Fibroblast of the aortic adventitia (primary cell): ENCODE measurements at regions not wholly inside any gene's neighbourhood (a gene's known extent, or its start where the extent isn't known, plus 50 kb on each side); places are given as distances from the start of the nearest gene placed in this dataset.

Experiments
- DNase-seq: peaks from one replicate; pipeline ENCODE4 v3.0.0-alpha.2; 2010; ENCODE audit warnings: low read depth
- H3K4me3 ChIP-seq: 2 replicates; pipeline ENCODE4 v1.5.1; 2011; ENCODE audit warnings: low read depth, mild to moderate bottlenecking, control low read depth, low read length, moderate library complexity
- TF ChIP-seq, protein P1 (sequence below): IDR thresholded peaks from 2 replicates; pipeline ENCODE4 v1.5.1; 2011; ENCODE audit warnings: mild to moderate bottlenecking, low read length, control low read depth, inconsistent platforms; ENCODE audit not compliant: insufficient read depth

DNA sequence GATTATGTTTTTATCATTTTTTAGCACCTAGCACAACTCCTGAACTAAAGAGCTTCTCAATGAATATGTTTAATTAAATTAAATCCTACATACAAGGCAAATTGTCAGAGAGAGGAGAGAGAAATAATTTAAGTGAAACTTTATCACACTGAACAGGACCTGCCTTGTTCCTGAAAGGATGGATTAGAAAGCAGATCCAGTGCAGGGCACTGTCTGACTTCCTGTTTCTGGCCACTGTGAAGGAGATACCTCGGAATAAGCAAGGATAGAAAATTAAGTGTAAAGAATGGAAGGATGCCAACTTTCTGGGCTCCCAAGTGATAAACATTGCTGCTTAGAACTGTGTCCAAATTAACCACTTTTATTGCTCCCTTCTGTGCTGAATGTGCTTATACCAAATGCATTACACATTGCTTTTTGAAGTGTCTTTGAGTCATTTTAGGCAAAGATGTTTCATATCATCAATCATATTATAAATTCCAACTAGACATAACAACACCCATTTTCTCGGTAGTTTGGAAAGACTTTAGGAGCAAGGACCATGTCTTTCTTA lies 89.1 kb upstream of the SPDL1 start:
- DNase-seq: no peak
- H3K4me3 ChIP-seq: no peak overlapping the region
- TF ChIP-seq, protein P1, sequence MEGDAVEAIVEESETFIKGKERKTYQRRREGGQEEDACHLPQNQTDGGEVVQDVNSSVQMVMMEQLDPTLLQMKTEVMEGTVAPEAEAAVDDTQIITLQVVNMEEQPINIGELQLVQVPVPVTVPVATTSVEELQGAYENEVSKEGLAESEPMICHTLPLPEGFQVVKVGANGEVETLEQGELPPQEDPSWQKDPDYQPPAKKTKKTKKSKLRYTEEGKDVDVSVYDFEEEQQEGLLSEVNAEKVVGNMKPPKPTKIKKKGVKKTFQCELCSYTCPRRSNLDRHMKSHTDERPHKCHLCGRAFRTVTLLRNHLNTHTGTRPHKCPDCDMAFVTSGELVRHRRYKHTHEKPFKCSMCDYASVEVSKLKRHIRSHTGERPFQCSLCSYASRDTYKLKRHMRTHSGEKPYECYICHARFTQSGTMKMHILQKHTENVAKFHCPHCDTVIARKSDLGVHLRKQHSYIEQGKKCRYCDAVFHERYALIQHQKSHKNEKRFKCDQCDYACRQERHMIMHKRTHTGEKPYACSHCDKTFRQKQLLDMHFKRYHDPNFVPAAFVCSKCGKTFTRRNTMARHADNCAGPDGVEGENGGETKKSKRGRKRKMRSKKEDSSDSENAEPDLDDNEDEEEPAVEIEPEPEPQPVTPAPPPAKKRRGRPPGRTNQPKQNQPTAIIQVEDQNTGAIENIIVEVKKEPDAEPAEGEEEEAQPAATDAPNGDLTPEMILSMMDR: no peak

DNA sequence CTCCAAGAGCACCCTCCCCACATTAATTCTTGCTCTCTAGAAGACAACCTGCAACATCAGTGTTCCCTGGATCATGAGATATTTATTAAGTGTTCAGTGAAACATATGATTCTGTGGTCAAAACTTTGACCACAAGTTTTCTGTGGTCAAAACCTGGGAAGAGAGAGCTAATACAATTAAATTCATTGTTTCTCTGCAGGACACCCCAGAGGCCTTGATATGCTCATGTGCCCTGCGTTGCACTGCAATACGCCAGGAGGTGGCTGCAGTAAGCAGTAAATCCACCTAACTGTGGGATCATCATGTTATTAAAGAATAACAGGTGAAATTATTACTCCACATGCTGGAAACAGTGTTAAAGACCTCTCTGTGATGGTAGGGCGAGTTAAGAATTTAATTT lies 109.3 kb upstream of the SPDL1 start:
- no peak for DNase-seq
- TF ChIP-seq, protein P1: no peak
- H3K4me3 ChIP-seq: no peak overlapping the region

DNA sequence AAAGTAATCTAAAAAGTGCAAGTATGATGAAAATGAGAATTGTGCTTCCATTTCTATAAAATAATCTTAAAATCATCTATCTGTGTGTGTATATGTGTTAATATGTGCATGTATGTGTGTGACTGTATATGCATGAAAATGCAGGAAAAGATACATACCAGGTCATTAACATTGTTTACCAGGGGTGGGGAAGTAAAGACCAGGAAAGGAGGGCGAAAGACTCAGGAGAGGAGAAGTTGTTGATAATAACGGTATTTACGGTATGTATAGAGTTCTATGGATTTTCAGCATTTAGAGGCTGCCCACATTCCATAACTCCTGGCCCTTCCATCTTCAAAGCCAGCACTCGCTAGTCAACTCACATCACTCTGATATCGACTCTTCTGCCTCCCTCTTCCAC lies 111.0 kb upstream of the SPDL1 start:
- DNase-seq: no peak
- TF ChIP-seq, protein P1: no peak
- H3K4me3 ChIP-seq: no peak overlapping the region

DNA sequence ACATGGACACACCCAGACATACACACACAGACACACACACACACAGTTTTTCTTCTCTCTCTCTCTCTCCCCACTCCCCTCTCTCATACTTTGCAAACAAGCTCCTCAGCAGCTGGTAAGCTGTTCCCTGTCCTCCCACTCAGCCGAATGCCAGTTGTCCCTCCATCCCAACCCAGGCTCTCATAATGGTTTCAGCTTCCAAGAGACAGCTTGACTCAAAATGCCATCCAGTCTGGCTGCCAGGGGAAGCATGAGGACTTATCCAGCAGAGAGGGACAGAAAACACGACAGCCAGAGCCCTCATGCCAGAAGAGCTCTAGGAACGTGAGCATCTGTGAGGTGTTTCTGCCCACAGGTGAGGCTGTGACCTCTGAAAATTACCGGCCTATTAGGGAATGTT lies 112.6 kb upstream of the SPDL1 start:
- no peak overlapping the region for H3K4me3 ChIP-seq
- no peak for DNase-seq
- TF ChIP-seq, protein P1: no peak

DNA sequence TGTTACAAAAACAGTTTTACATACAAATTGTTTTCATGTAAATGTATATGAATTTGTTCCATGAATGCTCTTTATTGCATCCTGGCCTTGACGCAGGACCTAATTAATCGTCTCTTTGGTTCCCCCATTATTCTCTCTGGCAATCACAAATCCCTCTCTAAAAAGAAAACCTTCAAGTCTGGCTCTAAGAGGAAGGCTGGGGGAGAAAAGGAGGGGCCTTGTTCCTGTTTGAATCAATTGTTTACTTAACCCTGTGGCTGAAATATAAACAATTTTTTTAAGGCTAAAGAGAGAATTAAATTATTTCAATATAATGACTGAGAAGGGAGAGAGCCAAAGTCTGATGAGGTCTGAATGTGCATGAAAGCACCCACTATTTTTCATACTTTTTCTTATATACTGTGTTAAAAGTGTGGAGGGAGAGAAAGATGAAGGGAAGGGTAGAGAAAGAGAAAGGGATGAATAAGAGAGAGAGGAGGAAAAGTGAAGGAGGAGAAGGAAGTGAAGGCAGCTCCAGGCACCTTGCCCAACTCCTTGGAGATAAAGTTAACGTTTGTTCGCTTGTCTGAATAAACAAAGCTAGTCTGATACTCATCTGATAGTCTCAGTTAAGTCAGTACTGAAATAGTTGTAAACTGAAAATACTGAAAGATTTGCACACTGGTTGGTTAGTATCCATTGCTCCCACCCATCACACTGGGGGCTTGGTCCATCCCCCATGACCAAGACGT lies 116.4 kb upstream of the SPDL1 start:
- DNase-seq: no peak
- TF ChIP-seq, protein P1: no peak
- H3K4me3 ChIP-seq: no peak overlapping the region

DNA sequence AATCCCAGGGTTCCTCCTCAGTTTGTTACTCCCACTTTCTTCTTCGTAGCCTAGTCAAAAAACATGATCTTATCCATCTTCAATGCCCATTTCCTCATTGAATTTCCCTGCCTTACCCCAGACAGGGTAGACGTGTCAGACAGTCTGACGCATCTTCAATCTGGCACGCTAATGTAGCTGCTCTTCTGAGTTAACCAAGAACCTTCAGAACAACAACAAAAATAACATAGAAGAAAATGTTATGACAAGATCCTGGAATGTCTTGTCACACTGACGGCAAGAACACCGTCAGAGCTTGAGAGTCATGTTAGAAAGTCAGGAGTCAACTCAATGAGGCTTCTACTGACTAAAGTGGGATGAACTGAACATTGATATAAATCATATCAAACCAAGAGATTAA lies 122.7 kb upstream of the SPDL1 start:
- TF ChIP-seq, protein P1: no peak
- no peak for DNase-seq
- no peak overlapping the region for H3K4me3 ChIP-seq
